Testis (tissue), 2 donors: ENCODE measurements at regions not wholly inside any gene's neighbourhood (a gene's known extent, or its start where the extent isn't known, plus 50 kb on each side); places are given as distances from the start of the nearest gene placed in this dataset.

Experiments
- POLR2A ChIP-seq: fragments of 450-650 bp; IDR thresholded peaks from one replicate; pipeline ENCODE4 v1.6.1; 2017; ENCODE audit warnings: antibody characterized with exemption, mild to moderate bottlenecking, moderate library complexity
- TF ChIP-seq, protein P1 (sequence below), 3 experiments: fragments of 450-650 bp in 2 of 3; fragments of 200-600 bp in 1 of 3; sonication (generic) in 1 of 3; IDR thresholded peaks; one replicate each; pipeline ENCODE4 v1.5.1; 2016 to 2019; ENCODE audit warnings: antibody characterized with exemption in 3 of 3, mild to moderate bottlenecking in 2 of 3, moderate library complexity in 1 of 3

DNA sequence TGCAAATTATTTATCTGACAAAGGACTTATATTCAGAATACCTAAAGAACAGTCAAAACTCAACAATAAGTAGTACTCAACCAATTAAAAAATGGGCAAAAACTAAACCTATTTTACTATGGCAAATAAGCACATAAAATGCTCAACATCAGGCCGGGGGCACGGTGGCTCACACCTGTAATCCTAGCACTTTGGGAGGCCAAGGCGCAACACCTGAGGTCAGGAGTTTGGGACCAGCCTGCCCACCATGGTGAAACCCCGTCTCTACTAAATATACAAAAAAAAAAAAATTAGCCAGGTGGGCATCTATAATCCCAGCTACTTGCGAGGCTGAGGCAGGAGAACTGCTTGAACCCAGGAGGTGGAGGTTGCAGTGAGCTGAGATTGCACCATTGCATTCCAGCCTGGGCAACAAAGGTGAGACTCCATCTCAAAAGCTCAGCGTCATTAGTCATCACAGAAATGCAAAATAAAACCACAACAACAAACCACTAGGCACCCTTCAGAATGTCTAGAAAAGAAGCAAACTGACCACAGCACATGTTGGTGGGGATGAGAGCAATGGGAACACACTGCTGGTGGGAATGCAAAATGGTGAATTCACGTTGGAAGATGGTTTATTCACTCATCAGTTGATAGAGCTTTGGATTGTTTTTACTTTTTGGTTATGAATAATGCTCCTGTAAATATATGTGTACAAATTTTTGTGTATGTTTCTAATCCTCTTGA lies 180.6 kb upstream of the SOX1 start:
- TF ChIP-seq, protein P1, sequence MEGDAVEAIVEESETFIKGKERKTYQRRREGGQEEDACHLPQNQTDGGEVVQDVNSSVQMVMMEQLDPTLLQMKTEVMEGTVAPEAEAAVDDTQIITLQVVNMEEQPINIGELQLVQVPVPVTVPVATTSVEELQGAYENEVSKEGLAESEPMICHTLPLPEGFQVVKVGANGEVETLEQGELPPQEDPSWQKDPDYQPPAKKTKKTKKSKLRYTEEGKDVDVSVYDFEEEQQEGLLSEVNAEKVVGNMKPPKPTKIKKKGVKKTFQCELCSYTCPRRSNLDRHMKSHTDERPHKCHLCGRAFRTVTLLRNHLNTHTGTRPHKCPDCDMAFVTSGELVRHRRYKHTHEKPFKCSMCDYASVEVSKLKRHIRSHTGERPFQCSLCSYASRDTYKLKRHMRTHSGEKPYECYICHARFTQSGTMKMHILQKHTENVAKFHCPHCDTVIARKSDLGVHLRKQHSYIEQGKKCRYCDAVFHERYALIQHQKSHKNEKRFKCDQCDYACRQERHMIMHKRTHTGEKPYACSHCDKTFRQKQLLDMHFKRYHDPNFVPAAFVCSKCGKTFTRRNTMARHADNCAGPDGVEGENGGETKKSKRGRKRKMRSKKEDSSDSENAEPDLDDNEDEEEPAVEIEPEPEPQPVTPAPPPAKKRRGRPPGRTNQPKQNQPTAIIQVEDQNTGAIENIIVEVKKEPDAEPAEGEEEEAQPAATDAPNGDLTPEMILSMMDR (IDR thresholded peaks at IDR 0.05), result no peak
- TF ChIP-seq POLR2A, result no peak
